GM18909 (cell line): ENCODE measurements at regions not wholly inside any gene's neighbourhood (a gene's known extent, or its start where the extent isn't known, plus 50 kb on each side); places are given as distances from the start of the nearest gene placed in this dataset.
"Not testable (repeated sequence)": the region's sequence is repeated elsewhere in the genome, so short reads cannot be mapped to it uniquely, and the experiment has no call there.

Source experiments
- ATAC-seq: cut with Tn5 transposase; IDR thresholded peaks from one replicate; pipeline ENCODE4 v1.9.1; 2021; ENCODE audit warnings: mild to moderate bottlenecking; ENCODE audit not compliant: unreplicated experiment, poor library complexity

DNA sequence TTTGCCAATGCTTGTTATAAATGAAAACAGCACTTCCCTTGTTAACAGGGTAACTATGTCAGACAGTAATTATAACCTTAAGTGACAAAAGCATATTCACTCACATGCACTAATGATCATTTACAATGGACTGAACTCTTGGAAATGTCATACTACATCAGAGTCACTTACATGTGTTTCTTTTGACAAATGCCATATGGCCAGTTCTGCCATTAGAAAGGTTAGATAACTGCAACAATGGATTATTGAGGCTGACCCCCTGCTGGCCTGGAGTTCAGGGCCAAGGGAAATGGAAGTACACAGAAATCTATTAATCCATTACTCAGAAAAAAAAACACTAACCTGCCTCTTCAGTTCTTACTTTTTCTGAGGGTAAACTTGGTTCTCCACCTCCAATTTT is 313.4 kb downstream of the CNTN3 start:
- no peak for ATAC-seq

DNA sequence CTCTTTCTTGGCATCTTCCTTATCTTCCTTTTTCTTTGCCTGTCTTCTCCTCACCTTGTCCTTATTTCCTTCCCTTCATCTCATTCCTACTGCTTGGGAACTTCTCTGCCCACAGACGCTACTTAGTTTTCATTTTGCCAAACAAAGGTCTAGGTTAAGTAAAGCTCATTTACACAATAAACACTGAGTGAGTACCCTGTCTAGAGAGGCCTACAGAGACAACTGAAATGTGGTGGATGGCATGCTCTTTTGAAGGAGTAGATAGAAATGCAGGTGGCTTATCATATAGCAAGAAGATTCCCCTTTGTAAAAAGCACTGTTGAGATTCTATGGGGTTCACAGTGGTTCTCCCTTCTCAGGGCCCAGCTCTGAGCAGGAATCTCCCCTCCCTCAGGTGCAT is 319.0 kb downstream of the CNTN3 start:
- ATAC-seq = no peak

DNA sequence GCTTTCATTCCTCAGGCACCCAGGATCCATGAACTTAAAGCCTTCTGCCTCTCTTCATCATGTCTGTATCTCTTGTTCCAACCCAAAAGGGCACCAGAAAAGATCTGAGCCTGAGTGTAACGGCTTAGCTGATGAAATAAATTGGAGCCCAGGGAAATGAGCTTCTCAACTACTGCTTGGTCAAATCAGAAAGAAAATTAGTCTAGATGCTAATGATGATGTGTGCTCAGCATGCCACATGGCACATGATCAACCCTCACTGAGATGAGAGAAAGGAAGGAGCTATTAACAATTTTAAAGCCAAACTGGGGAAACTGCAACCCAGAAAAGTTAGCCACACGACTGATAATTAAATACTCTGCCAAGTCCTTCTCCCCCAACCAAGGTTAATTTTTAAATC is 325.7 kb downstream of the CNTN3 start:
- ATAC-seq = no peak

DNA sequence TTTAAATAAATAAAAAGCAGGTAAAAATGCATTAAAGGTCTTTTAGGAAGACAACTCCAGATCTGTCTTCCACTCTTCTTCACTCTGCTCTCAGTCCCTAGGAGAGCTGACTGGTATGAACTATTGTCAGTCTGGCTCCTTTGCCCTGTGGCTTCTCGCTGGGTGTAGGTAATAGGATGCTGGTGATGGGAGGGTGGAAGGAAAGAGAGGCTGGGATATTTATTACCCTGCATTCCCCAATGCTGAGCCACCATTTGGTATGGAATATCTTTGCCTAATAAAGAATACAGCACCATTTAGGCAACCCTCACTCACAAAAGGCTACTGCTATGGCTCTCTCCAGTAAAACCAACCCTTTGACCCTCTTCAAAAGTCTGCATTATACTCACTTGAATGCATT is 326.9 kb downstream of the CNTN3 start:
- ATAC-seq = no peak

DNA sequence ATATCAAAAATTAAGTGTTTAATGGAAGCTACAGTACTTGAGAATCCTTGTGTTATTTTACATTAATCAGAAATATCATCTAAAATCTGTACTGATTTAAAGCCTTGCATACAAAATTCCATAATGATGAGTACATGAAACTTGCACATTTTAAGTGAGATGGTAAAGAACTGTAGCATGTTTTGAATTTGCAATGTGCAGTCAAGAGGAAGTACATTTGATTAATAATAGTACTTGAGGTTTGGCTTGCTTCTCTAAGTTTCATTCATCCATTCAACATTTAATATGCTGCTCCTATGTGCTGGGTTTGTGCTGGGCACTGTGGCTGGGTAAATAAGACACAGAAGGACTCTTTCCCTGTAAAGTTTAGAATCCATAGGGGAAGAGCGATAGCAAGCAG is 332.3 kb downstream of the CNTN3 start:
- ATAC-seq = no peak

DNA sequence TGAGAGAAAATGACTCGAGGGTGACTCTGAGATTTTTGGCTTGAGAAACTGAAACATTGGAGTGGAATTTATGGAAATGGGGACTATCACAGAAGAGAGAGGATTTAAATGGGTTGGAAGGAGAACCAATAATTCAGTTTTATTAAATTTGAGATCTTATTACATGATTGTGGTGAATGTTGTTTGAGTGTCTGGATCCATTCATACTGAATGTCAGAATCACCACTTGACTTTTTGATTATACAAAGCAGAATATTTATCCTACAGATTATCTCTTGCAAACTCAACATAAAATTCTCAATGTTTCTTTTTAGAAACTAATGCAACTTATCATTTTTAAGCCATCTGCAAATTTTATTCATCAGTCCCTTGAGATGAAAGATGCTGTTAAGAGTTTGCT is 332.8 kb downstream of the CNTN3 start:
- no peak for ATAC-seq

DNA sequence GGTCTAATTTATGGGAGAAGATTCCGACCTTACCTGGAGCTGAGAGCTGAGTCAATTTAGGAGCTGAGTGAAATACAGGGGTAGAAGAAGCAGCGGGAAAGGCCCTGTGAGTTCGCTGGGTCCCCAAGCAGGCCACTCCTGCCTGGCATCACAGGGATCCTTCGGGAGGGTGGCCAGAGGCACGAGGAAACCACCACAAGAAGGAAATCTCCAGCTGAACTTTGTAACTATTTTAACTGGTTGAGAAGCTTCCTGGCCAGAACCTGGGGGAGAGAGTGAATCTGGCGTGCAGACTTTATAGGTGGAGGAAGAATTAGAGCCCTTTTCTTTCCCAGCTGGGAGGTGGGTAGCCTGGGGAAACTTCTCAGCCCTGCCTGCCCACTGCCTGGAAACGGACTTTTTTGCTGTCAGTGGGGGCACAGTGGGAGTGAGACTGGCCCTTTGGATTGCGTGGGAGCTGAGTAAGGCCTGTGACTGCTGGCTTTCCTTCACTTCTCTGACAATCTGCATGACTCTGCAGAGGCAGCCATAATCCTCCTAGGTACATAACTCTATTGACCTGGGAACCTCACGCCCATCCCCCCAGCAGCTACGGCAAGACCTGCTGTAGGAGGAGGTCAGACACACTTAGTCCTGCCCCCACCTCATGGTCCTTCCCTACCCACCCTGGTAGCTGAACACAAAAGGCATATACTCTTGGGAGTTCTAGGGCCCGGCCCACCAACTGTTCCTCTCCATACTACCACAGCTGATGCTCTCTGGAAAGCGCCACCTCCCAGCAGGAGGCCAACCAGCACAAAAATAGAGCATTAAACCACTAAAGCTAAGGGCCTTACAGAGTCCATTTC is 340.7 kb downstream of the CNTN3 start:
- ATAC-seq = no peak

DNA sequence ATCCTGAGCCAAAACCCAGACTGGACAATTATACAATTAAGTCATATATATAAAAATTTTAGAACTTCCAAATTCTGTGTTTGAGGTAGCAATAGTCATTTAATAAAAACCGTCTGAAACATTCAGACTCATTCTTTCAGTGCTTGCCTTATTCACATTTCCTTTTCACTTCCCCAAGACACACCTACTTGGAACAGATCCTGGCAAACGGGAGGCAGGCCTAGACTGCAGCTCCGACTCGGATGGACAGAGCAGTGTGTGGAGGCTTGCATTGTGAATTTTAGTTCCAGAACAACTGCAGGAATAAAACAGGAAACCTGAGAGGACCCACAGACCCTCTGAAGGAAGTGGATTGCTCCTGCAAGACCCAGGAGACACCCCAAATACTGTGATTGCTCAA is 341.4 kb downstream of the CNTN3 start:
- ATAC-seq = no peak

DNA sequence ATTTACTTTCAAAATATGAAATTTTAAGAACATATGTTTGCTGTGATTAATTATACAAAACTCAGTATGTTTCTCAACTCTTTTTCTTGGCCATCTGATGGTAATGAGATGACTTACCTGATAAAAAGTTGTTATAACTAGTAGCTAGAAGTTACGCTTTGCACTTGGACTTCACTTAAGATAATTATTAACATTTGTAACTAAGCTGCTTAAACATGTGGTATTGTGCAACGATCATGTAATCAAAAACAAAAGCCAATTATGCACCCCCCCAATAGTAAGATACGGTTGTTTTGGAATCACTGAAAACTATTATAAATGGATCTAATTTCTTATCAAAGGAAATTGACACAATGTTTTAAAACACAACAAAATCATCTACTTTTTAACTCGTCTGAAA is 342.9 kb downstream of the CNTN3 start:
- no peak for ATAC-seq

DNA sequence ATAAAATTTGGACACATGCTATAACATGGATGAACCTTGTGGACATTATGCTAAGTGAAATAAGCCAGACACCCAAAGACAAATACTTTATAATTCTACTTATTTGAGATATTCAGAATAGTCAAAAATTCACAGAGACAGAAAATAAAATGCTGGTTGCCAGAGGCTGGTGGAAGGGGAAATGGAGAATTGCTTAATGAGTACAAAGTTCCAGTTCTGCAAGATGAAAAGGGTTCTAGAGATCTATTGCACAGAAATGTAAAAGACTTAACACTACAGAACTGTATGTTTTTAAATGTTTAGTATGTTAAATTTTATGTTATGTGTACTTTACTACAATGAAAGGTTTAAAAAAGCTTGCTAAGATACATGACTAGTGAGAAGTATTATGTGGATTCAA is 344.8 kb downstream of the CNTN3 start:
- no peak for ATAC-seq

DNA sequence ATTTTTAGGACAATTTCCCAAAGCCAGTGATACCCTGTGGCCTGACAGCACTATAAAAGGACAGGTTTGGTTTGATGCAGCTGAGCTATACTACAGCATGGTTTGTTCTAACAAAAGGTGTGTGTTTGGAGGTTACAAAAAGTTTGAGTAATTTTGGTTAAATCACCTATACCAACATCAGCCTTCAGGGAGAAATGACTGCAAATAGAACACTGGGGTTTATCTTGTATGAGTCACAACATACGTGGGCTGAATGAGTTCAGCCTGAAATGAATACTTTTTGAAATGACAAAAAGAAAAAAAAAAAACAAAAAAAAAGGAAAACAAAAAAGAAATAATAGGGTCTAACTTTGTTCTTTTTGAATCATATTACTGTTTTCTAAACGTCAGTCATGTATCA is 345.7 kb downstream of the CNTN3 start:
- ATAC-seq = no peak

DNA sequence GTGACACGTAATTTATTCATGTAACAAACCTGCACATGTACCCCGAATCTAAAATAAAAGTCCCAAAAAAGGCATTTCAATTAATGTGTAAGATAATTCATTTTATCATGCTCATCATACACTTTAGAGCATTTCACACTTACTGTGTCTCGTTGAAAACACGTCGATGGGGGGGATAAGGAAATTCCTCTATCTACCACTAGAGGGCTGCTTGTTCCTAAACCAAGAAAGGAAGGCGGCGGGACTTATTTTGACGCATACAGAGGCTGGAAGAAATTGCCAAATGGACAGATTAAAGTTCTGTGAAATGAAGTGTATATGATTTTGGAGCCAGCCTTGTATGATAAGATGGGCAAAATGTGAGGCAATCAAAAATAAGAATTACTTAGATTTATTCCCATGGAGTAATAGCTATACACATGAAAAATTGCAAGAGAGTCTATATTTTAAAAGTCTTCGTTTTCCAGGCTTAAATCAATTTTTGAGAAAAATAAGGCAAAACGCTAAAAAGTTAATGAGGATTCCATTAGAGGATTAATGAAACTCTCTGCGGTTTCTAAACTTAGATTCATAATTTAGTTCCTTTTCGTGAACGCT is 346.8 kb downstream of the CNTN3 start:
- peak; percentile 57 for ATAC-seq

DNA sequence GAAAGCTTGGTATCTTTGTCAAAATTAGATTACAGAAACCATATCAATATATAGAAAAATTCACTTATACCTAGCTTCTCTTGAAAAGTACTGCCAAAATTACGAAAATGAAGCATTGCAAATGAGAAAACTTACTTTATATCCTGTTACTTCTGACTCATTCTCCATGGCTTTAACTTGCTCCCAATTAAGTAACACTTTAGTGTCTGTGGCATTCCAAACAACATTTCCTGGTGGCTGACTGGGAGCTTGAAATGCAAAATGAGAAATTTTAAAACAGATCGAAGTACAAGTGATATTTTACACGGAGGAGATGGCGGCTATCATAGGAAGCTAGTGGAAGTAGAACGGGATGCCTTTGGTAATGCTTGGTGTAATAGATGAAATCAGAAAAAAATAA is 347.3 kb downstream of the CNTN3 start:
- no peak for ATAC-seq

DNA sequence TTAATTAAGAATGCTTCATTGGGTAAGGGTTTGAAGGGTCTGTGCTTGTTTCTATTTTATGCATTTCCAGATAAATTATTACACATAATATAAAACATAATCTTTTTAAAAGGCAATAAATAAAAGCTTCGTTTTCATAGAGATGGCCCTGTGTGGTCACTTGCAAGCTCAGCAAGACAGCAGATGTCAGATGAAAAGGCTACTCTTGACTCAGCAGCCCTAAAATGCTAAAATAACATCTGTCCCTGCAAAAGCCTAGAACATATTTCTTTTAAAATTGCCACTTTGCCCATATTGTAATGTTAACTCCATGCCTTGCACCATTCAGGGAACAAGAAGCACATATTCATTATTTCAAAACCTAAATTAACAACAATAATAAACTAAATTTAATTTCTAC is 349.4 kb downstream of the CNTN3 start:
- no peak for ATAC-seq

DNA sequence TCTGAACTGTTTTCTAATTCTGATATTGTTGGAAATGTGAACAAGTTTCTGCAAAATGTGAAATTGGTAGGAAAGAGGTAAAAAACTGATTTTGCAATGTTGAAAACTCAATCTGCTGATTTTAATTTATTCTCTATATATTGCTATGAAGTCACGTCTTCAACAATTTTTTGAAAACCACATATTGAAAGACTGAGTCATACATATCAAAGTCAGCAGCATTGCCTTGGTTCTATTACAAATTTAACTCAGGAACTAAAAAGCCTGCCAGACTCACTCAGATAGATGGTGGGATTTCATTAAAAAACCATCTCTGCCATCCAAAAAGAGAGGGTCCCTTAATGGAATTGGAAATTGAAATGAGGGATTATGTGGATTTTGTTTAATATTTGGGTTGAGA is 351.4 kb downstream of the CNTN3 start:
- no peak for ATAC-seq

DNA sequence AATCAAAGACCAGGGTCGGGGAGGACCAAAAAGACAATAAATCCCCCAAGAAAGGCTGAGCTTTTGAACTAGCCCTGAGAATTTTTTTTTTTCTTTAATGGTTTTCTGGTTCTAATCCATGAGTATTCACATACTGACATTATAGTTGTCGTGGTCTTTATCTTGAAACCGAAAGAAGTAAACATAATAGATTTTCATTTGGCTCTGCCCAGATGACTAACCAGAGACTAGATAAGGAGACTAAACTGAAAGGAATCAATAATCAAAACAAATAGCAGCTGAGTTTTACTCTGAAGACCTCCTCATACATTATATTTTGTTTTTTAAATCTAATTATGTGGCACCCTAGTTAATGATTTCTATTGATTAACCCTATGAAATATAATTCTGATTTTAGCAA is 381.4 kb downstream of the CNTN3 start:
- no peak for ATAC-seq

DNA sequence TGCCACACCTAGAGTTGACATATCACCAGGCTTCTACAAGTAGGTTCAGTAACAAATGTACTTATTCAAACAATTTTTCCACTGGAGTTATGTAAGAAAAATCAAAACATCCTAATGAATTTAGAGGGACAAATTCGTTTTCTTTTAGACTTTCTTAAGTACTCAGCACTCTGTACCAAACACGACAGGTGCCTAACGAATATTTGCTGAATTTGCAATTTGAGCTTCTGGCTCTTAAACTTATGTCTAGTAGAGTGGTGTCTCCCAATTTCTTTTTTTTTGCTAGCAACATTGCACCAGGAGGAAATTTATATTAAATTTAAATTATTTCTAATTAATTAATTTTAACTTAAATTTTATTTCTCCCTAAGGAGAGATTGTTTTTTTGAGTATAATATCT is 397.0 kb downstream of the CNTN3 start:
- no peak for ATAC-seq

DNA sequence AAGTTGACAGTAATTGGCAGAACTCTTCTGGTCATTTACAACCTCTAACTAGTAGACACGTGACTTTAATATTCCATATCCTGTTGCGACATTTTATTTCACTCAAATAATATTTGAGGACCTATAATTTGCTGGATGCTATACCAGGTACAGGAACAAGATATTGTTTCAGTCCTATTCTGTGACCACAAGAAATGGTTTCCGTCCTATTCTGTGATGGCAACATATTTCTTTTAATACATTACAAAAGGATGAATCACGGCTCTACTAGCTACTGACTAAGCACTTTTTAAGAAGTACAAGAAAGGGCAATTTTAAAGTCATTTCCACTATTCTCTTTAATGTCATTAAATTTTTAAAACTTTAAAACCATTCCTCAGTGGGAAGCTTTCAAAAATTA is 400.2 kb downstream of the CNTN3 start:
- ATAC-seq = no peak

DNA sequence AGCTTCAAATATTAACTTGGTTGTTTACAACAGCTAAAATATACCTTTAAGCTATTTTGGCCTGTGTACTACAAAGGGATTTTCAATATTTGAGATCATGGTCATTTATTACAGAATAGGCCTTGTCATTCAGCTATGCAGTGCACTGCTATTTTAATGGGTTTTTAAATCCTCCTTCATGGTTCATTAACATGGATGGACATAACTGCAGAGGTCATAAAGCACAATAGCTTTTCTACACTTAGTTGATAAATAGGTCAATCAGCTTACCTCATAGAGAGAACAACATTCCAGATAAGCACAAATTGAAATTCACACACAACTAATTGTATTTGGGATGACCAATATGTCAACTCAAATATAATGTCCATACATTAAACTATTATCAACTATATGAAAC is 403.7 kb downstream of the CNTN3 start:
- no peak for ATAC-seq

DNA sequence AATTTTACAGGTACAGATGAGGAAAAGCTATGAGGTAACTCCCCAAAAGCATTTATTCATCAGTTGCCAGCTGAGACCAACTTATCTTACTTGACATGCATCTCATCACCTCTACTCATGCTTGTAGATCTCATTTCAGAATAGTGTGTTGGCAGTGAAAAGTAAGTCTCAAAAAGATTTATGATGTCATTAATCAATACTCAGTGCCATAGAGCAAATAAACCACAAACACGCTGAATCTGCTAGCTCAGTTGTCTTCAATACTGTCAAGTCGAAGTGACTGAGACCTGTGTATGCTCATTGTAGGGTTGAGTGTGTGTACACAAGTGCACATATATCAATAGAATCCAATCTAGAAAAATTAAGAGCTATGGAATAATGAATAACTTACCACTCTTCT is 413.5 kb downstream of the CNTN3 start:
- no peak for ATAC-seq

DNA sequence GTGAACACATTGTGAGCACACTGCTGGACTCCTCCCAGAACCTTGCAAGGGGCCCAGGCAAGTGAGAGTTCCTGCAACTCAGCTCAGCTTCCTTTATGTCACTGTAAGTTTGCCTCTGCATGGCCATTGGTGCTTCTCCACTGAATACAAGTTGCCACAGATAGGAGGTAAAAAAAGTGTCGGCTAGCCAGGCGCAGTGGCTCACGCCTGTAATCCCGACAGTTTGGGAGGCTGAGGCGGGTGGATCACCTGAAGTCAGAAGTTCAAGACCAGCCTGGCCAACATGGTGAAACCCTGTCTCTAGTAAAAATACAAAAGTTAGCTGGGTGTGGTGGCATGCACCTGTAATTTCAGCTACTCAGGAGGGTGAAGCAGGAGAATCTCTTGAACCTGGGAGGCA is 435.8 kb downstream of the CNTN3 start:
- ATAC-seq = not testable (repeated sequence)

DNA sequence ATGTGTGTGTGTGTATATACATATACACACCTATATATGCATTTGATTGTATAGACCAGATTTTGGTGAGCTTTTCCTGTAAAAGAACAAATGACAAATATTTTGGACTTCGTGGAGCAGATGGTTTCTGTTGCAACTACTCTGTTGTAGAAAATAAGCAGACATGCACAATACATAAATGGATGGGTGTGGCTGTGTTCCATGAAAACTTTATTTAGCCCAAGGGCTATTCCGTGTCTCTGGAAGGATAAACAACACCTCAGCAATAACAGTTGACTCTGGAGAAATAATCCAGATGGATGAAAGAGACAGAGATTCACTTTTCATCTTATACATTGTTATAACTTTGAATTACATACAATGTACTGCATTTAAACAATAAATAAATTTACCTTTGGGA is 441.4 kb downstream of the CNTN3 start:
- no peak for ATAC-seq
